GM23338 (cell line): ENCODE measurements at regions not wholly inside any gene's neighbourhood (a gene's known extent, or its start where the extent isn't known, plus 50 kb on each side); places are given as distances from the start of the nearest gene placed in this dataset.

Source experiments
- ATAC-seq: fragments of 200-7000 bp; cut with Tn5 transposase; 3 replicates; pipeline ENCODE4 v1.9.1; 2020
- DNase-seq: peaks from one replicate; pipeline ENCODE4 v3.0.0-alpha.2; 2015; ENCODE audit warnings: low spot score
- H2AFZ ChIP-seq: fragments of 200-600 bp; sonication (generic); 2 replicates; pipeline ENCODE4 v1.8.0; 2016; ENCODE audit warnings: antibody characterized with exemption, mild to moderate bottlenecking, moderate library complexity
- H3F3A ChIP-seq: fragments of 200-600 bp; sonication (generic); replicated peaks from 2 replicates; pipeline ENCODE4 v1.8.0; 2017; ENCODE audit warnings: antibody characterized with exemption, mixed run types, low read depth
- H3K27ac ChIP-seq: fragments of 200-600 bp; sonication (generic); 2 replicates; pipeline ENCODE4 v1.6.1; 2016; ENCODE audit warnings: low read depth
- H3K27me3 ChIP-seq: fragments of 200-600 bp; sonication (generic); 2 replicates; pipeline ENCODE4 v1.8.0; 2016; ENCODE audit warnings: mild to moderate bottlenecking, mixed run types, moderate library complexity; ENCODE audit not compliant: insufficient read depth
- H3K36me3 ChIP-seq: fragments of 200-600 bp; sonication (generic); 2 replicates; pipeline ENCODE4 v1.8.0; 2016; ENCODE audit warnings: mild to moderate bottlenecking; ENCODE audit not compliant: insufficient read depth
- H3K4me1 ChIP-seq: fragments of 200-600 bp; sonication (generic); 2 replicates; pipeline ENCODE4 v1.8.0; 2016; ENCODE audit warnings: mild to moderate bottlenecking, moderate library complexity; ENCODE audit not compliant: insufficient read depth
- H3K4me2 ChIP-seq: fragments of 200-600 bp; sonication (generic); 2 replicates; pipeline ENCODE4 v1.7.1; 2017; ENCODE audit warnings: mixed run types
- H3K4me3 ChIP-seq: fragments of 200-600 bp; sonication (generic); 2 replicates; pipeline ENCODE4 v1.6.1; 2016; ENCODE audit warnings: mixed run types
- H3K79me2 ChIP-seq: fragments of 200-600 bp; sonication (generic); replicated peaks from 2 replicates; pipeline ENCODE4 v1.8.0; 2017; ENCODE audit warnings: mild to moderate bottlenecking; ENCODE audit not compliant: insufficient read depth
- H3K9me2 ChIP-seq: fragments of 200-600 bp; sonication (generic); 2 replicates; pipeline ENCODE4 v1.8.0; 2017; ENCODE audit not compliant: insufficient read depth
- H4K20me1 ChIP-seq: fragments of 200-600 bp; sonication (generic); replicated peaks from 2 replicates; pipeline ENCODE4 v1.8.0; 2017; ENCODE audit warnings: mild to moderate bottlenecking; ENCODE audit not compliant: insufficient read depth
- H3K27ac Mint-ChIP-seq: 2 replicates; pipeline ENCODE4 v1.8.0; 2020; ENCODE audit warnings: inconsistent platforms, mild to moderate bottlenecking, moderate library complexity, mixed read lengths
- H3K27me3 Mint-ChIP-seq: 3 replicates; pipeline ENCODE4 v1.8.0; 2022; ENCODE audit warnings: low read depth, mild to moderate bottlenecking, moderate library complexity, mixed read lengths, inconsistent platforms; ENCODE audit not compliant: insufficient read depth, poor library complexity
- H3K36me3 Mint-ChIP-seq: 3 replicates; pipeline ENCODE4 v1.8.0; 2021; ENCODE audit warnings: low read depth, mild to moderate bottlenecking, inconsistent platforms, moderate library complexity, mixed read lengths
- H3K4me1 Mint-ChIP-seq: 3 replicates; pipeline ENCODE4 v1.8.0; 2020; ENCODE audit warnings: mild to moderate bottlenecking, inconsistent platforms, mixed read lengths
- H3K4me3 Mint-ChIP-seq: 3 replicates; pipeline ENCODE4 v1.8.0; 2021; ENCODE audit warnings: moderate library complexity, mild to moderate bottlenecking, inconsistent platforms, mixed read lengths
- H3K9me3 Mint-ChIP-seq: 3 replicates; pipeline ENCODE4 v1.8.0; 2020; ENCODE audit warnings: moderate library complexity, mild to moderate bottlenecking, inconsistent platforms, mixed read lengths
- CREB1 ChIP-seq: fragments of 250-450 bp; sonication (Bioruptor Pico); IDR thresholded peaks from 2 replicates; pipeline ENCODE4 v1.5.0; 2020; ENCODE audit warnings: low read depth, mild to moderate bottlenecking, moderate library complexity
- EZH2 ChIP-seq: fragments of 200-600 bp; sonication (generic); IDR thresholded peaks from one replicate; pipeline ENCODE4 v1.8.0; 2017; ENCODE audit warnings: antibody characterized with exemption, mild to moderate bottlenecking, low read depth; ENCODE audit not compliant: unreplicated experiment
- EZH2phosphoT487 ChIP-seq: fragments of 200-600 bp; sonication (generic); IDR thresholded peaks from one replicate; pipeline ENCODE4 v1.8.1; 2018; ENCODE audit warnings: antibody characterized with exemption; ENCODE audit not compliant: unreplicated experiment
- JUNB ChIP-seq: IDR thresholded peaks from one replicate; pipeline ENCODE4 v1.6.1; 2016; ENCODE audit warnings: antibody characterized with exemption; ENCODE audit not compliant: unreplicated experiment
- NANOG ChIP-seq: IDR thresholded peaks from 2 replicates; pipeline ENCODE4 v1.6.1; 2016; ENCODE audit warnings: antibody characterized with exemption, borderline replicate concordance
- POLR2AphosphoS5 ChIP-seq: IDR thresholded peaks from 2 replicates; pipeline ENCODE4 v1.6.1; 2016; ENCODE audit warnings: antibody characterized with exemption, low read depth
- STAT1 ChIP-seq: IDR thresholded peaks from one replicate; pipeline ENCODE4 v1.6.1; 2016; ENCODE audit warnings: antibody characterized with exemption; ENCODE audit not compliant: unreplicated experiment
- ZNF114 ChIP-seq: fragments of 250-450 bp; sonication (Bioruptor Pico); IDR thresholded peaks from 2 replicates; pipeline ENCODE4 v1.5.0; 2020; ENCODE audit warnings: mild to moderate bottlenecking, moderate library complexity
- ZNF331 ChIP-seq: fragments of 250-450 bp; sonication (Bioruptor Pico); IDR thresholded peaks from 2 replicates; pipeline ENCODE4 v1.5.0; 2020; ENCODE audit warnings: low read depth, mild to moderate bottlenecking, moderate library complexity
- TF ChIP-seq, protein P1 (sequence below): fragments of 250-450 bp; sonication (Bioruptor Pico); IDR thresholded peaks from 2 replicates; pipeline ENCODE4 v1.5.0; 2020; ENCODE audit warnings: mild to moderate bottlenecking, moderate library complexity
- TF ChIP-seq, protein P2 (sequence below): IDR thresholded peaks from one replicate; pipeline ENCODE4 v1.6.1; 2018; ENCODE audit warnings: antibody characterized with exemption; ENCODE audit not compliant: unreplicated experiment
- TF ChIP-seq, protein P3 (sequence below), 2 experiments: fragments of 200-600 bp in 1 of 2; sonication (generic) in 1 of 2; conservative IDR thresholded peaks; 2 replicates each; pipeline versions ENCODE4 v1.5.1 to v1.6.1; 2016 to 2017; ENCODE audit warnings: antibody characterized with exemption in 2 of 2, low read depth in 2 of 2, mild to moderate bottlenecking in 2 of 2, moderate library complexity in 1 of 2
- TF ChIP-seq, protein P4 (sequence below): IDR thresholded peaks from 2 replicates; pipeline ENCODE4 v1.6.1; 2016; ENCODE audit warnings: antibody characterized with exemption

DNA sequence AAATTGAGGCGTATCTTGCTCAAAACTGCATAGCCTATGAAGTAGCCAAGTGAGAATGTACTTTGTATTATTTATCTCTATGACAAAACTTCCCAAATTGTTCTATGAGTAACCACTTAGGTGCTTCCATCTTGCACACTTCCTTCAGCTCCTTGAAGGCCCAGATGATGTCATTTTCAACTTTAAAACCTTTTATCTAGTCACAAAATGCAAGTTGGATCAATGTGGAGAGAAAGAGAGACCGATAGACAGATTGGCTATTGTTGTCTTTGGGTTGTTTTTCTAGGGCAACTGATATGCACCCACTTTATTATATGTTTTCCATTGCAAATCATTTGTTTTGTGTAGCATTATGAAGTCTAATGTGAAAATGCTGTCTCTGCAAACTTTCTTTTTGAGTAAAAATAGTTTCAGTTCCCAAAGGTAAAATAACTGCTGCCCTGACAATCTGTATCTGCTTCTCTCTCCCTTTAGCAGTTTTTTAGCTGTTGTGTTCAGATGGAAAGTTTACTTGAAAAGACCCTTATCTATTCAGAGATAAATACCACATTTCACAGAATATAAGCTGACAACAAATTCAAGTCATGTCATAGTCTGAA, 73.7 kb upstream of the CITED2 start:
- no peaks in the 10 kb centered on the region for H3K27me3 ChIP-seq
- TF ChIP-seq JUNB (no peak), STAT1 (no peak), EZH2 (no peak), EZH2phosphoT487 (no peak), POLR2AphosphoS5 (no peak), NANOG (no peak), CREB1 (CRISPR knock-in tag) (no peak), ZNF331 (CRISPR knock-in tag) (no peak), ZNF114 (CRISPR knock-in tag) (no peak)
- TF ChIP-seq, protein P1, sequence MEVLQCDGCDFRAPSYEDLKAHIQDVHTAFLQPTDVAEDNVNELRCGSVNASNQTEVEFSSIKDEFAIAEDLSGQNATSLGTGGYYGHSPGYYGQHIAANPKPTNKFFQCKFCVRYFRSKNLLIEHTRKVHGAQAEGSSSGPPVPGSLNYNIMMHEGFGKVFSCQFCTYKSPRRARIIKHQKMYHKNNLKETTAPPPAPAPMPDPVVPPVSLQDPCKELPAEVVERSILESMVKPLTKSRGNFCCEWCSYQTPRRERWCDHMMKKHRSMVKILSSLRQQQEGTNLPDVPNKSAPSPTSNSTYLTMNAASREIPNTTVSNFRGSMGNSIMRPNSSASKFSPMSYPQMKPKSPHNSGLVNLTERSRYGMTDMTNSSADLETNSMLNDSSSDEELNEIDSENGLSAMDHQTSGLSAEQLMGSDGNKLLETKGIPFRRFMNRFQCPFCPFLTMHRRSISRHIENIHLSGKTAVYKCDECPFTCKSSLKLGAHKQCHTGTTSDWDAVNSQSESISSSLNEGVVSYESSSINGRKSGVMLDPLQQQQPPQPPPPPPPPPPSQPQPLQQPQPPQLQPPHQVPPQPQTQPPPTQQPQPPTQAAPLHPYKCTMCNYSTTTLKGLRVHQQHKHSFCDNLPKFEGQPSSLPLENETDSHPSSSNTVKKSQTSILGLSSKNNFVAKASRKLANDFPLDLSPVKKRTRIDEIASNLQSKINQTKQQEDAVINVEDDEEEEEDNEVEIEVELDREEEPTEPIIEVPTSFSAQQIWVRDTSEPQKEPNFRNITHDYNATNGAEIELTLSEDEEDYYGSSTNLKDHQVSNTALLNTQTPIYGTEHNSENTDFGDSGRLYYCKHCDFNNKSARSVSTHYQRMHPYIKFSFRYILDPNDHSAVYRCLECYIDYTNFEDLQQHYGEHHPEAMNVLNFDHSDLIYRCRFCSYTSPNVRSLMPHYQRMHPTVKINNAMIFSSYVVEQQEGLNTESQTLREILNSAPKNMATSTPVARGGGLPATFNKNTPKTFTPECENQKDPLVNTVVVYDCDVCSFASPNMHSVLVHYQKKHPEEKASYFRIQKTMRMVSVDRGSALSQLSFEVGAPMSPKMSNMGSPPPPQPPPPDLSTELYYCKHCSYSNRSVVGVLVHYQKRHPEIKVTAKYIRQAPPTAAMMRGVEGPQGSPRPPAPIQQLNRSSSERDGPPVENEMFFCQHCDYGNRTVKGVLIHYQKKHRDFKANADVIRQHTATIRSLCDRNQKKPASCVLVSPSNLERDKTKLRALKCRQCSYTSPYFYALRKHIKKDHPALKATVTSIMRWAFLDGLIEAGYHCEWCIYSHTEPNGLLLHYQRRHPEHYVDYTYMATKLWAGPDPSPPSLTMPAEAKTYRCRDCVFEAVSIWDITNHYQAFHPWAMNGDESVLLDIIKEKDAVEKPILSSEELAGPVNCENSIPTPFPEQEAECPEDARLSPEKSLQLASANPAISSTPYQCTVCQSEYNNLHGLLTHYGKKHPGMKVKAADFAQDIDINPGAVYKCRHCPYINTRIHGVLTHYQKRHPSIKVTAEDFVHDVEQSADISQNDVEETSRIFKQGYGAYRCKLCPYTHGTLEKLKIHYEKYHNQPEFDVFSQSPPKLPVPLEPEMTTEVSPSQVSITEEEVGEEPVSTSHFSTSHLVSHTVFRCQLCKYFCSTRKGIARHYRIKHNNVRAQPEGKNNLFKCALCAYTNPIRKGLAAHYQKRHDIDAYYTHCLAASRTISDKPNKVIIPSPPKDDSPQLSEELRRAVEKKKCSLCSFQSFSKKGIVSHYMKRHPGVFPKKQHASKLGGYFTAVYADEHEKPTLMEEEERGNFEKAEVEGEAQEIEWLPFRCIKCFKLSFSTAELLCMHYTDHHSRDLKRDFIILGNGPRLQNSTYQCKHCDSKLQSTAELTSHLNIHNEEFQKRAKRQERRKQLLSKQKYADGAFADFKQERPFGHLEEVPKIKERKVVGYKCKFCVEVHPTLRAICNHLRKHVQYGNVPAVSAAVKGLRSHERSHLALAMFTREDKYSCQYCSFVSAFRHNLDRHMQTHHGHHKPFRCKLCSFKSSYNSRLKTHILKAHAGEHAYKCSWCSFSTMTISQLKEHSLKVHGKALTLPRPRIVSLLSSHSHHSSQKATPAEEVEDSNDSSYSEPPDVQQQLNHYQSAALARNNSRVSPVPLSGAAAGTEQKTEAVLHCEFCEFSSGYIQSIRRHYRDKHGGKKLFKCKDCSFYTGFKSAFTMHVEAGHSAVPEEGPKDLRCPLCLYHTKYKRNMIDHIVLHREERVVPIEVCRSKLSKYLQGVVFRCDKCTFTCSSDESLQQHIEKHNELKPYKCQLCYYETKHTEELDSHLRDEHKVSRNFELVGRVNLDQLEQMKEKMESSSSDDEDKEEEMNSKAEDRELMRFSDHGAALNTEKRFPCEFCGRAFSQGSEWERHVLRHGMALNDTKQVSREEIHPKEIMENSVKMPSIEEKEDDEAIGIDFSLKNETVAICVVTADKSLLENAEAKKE (CRISPR knock-in tag), result no peak
- TF ChIP-seq, protein P2, sequence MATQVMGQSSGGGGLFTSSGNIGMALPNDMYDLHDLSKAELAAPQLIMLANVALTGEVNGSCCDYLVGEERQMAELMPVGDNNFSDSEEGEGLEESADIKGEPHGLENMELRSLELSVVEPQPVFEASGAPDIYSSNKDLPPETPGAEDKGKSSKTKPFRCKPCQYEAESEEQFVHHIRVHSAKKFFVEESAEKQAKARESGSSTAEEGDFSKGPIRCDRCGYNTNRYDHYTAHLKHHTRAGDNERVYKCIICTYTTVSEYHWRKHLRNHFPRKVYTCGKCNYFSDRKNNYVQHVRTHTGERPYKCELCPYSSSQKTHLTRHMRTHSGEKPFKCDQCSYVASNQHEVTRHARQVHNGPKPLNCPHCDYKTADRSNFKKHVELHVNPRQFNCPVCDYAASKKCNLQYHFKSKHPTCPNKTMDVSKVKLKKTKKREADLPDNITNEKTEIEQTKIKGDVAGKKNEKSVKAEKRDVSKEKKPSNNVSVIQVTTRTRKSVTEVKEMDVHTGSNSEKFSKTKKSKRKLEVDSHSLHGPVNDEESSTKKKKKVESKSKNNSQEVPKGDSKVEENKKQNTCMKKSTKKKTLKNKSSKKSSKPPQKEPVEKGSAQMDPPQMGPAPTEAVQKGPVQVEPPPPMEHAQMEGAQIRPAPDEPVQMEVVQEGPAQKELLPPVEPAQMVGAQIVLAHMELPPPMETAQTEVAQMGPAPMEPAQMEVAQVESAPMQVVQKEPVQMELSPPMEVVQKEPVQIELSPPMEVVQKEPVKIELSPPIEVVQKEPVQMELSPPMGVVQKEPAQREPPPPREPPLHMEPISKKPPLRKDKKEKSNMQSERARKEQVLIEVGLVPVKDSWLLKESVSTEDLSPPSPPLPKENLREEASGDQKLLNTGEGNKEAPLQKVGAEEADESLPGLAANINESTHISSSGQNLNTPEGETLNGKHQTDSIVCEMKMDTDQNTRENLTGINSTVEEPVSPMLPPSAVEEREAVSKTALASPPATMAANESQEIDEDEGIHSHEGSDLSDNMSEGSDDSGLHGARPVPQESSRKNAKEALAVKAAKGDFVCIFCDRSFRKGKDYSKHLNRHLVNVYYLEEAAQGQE, result no peak
- TF ChIP-seq, protein P3, sequence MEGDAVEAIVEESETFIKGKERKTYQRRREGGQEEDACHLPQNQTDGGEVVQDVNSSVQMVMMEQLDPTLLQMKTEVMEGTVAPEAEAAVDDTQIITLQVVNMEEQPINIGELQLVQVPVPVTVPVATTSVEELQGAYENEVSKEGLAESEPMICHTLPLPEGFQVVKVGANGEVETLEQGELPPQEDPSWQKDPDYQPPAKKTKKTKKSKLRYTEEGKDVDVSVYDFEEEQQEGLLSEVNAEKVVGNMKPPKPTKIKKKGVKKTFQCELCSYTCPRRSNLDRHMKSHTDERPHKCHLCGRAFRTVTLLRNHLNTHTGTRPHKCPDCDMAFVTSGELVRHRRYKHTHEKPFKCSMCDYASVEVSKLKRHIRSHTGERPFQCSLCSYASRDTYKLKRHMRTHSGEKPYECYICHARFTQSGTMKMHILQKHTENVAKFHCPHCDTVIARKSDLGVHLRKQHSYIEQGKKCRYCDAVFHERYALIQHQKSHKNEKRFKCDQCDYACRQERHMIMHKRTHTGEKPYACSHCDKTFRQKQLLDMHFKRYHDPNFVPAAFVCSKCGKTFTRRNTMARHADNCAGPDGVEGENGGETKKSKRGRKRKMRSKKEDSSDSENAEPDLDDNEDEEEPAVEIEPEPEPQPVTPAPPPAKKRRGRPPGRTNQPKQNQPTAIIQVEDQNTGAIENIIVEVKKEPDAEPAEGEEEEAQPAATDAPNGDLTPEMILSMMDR (conservative IDR thresholded peaks at IDR 0.05; ENCODE audit: low read depth in 2 of 2), result no peak
- TF ChIP-seq, protein P4, sequence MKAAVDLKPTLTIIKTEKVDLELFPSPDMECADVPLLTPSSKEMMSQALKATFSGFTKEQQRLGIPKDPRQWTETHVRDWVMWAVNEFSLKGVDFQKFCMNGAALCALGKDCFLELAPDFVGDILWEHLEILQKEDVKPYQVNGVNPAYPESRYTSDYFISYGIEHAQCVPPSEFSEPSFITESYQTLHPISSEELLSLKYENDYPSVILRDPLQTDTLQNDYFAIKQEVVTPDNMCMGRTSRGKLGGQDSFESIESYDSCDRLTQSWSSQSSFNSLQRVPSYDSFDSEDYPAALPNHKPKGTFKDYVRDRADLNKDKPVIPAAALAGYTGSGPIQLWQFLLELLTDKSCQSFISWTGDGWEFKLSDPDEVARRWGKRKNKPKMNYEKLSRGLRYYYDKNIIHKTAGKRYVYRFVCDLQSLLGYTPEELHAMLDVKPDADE, result no peak
- Mint-ChIP-seq H3K27me3 (peaks cover 5% of the 10 kb centered on the region), H3K4me1 (peaks cover 42% of the 10 kb centered on the region), H3K27ac (no peak overlapping the region), H3K4me3 (no peak overlapping the region), H3K9me3 (no peaks in the 10 kb centered on the region), H3K36me3 (no peaks in the 10 kb centered on the region)
- no peak overlapping the region for H3K4me2 ChIP-seq
- no peak for DNase-seq
- peaks cover 13% of the 10 kb centered on the region for H3K4me1 ChIP-seq
- H4K20me1 ChIP-seq, result no peaks in the 10 kb centered on the region
- no peak overlapping the region for H3K4me3 ChIP-seq
- H3K27ac ChIP-seq, result no peak overlapping the region
- no peaks in the 10 kb centered on the region for H3K9me2 ChIP-seq
- no peak for ATAC-seq
- no peaks in the 10 kb centered on the region for H3K36me3 ChIP-seq
- no peaks in the 10 kb centered on the region for H3F3A ChIP-seq
- no peaks in the 10 kb centered on the region for H3K79me2 ChIP-seq
- H2AFZ ChIP-seq, result 0 out of 2 replicates have a peak overlapping the region, but pooled peaks have one; percentile 2
